ENCODE measurements at regions not wholly inside any gene's neighbourhood (a gene's known extent, or its start where the extent isn't known, plus 50 kb on each side); places are given as distances from the start of the nearest gene placed in this dataset.
"Not testable (repeated sequence)": the region's sequence is repeated elsewhere in the genome, so short reads cannot be mapped to it uniquely, and the experiment has no call there.

- POLR2A ChIA-PET, result no interaction called here
Measured at GRCh38 chr14:27278341-27278740, 680.5 kb upstream of the NOVA1 start.

GRCh38 chr14:27305441-27305945, 707.7 kb upstream of the NOVA1 start:
- POLR2A ChIA-PET, result no interaction called here
- Mint-ChIP-seq H3K4me1 (no peaks in the 10 kb centered on the region), H3K9me3 (peaks cover 4% of the 10 kb centered on the region), H3K4me3 (no peak overlapping the region), H3K27me3 (no peaks in the 10 kb centered on the region), H3K36me3 (no peaks in the 10 kb centered on the region), H3K27ac (no peak overlapping the region)
- DNase-seq (no peak), ATAC-seq (ENCODE audit: low read depth) (no peak)

More at GRCh38 chr14:27278341-27278740, 680.5 kb upstream of the NOVA1 start:
- H3K4me3 Mint-ChIP-seq, result no peak overlapping the region
- H3K27me3 Mint-ChIP-seq, result no peaks in the 10 kb centered on the region
- H3K36me3 Mint-ChIP-seq, result no peaks in the 10 kb centered on the region
- DNase-seq (no peak), ATAC-seq (ENCODE audit: low read depth) (no peak)
- H3K27ac Mint-ChIP-seq, result no peak overlapping the region
- no peaks in the 10 kb centered on the region for H3K4me1 Mint-ChIP-seq
- H3K9me3 Mint-ChIP-seq, result peaks cover 10% of the 10 kb centered on the region

- H3K4me3 Mint-ChIP-seq; H3K4me1 Mint-ChIP-seq; ATAC-seq (ENCODE audit: low read depth); DNase-seq; POLR2A ChIA-PET; H3K27me3 Mint-ChIP-seq; H3K27ac Mint-ChIP-seq; H3K9me3 Mint-ChIP-seq; H3K36me3 Mint-ChIP-seq: not testable (repeated sequence)
Measured at GRCh38 chr14:27312730-27313129, 714.9 kb upstream of the NOVA1 start.

GRCh38 chr14:27314231-27314630, 716.4 kb upstream of the NOVA1 start:
- Mint-ChIP-seq H3K4me1 (no peaks in the 10 kb centered on the region), H3K27me3 (no peaks in the 10 kb centered on the region), H3K27ac (no peak overlapping the region), H3K4me3 (no peak overlapping the region), H3K9me3 (peaks cover 7% of the 10 kb centered on the region), H3K36me3 (no peaks in the 10 kb centered on the region)
- DNase-seq, result no peak
- no peak for ATAC-seq (ENCODE audit: low read depth)
- POLR2A ChIA-PET, result no interaction called here

GRCh38 chr14:27315477-27315876, 717.6 kb upstream of the NOVA1 start:
- H3K4me3 Mint-ChIP-seq, result no peak overlapping the region
- peaks cover 5% of the 10 kb centered on the region for H3K9me3 Mint-ChIP-seq
- ATAC-seq (ENCODE audit: low read depth), result no peak
- POLR2A ChIA-PET, result no interaction called here
- no peak overlapping the region for H3K27ac Mint-ChIP-seq
- no peaks in the 10 kb centered on the region for H3K27me3 Mint-ChIP-seq
- no peak for DNase-seq
- H3K4me1 Mint-ChIP-seq, result no peaks in the 10 kb centered on the region
- no peaks in the 10 kb centered on the region for H3K36me3 Mint-ChIP-seq

- Mint-ChIP-seq H3K4me1 (no peaks in the 10 kb centered on the region), H3K9me3 (peaks cover 4% of the 10 kb centered on the region), H3K27ac (no peak overlapping the region), H3K36me3 (no peaks in the 10 kb centered on the region), H3K27me3 (no peaks in the 10 kb centered on the region), H3K4me3 (no peak overlapping the region)
- DNase-seq, result no peak
- POLR2A ChIA-PET, result no interaction called here
- ATAC-seq (ENCODE audit: low read depth), result no peak
Measured at GRCh38 chr14:27315947-27316346, 718.1 kb upstream of the NOVA1 start.

GRCh38 chr14:27318774-27319420, 721.1 kb upstream of the NOVA1 start:
- DNase-seq (no peak), ATAC-seq (ENCODE audit: low read depth) (no peak)
- Mint-ChIP-seq H3K27me3 (no peaks in the 10 kb centered on the region), H3K9me3 (peaks cover 7% of the 10 kb centered on the region), H3K4me3 (no peak overlapping the region), H3K4me1 (no peaks in the 10 kb centered on the region), H3K36me3 (no peaks in the 10 kb centered on the region), H3K27ac (no peak overlapping the region)
- POLR2A ChIA-PET, result no interaction called here

- ATAC-seq (ENCODE audit: low read depth), result no peak
- DNase-seq, result no peak
- POLR2A ChIA-PET, result no interaction called here
- H3K4me1 Mint-ChIP-seq, result no peaks in the 10 kb centered on the region
- no peaks in the 10 kb centered on the region for H3K27me3 Mint-ChIP-seq
- no peak overlapping the region for H3K27ac Mint-ChIP-seq
- no peaks in the 10 kb centered on the region for H3K36me3 Mint-ChIP-seq
- peaks cover 6% of the 10 kb centered on the region for H3K9me3 Mint-ChIP-seq
- H3K4me3 Mint-ChIP-seq, result no peak overlapping the region
Measured at GRCh38 chr14:27320261-27320660, 722.4 kb upstream of the NOVA1 start.

- no peaks in the 10 kb centered on the region for H3K27me3 Mint-ChIP-seq
- ATAC-seq (ENCODE audit: low read depth), result no peak
- no peaks in the 10 kb centered on the region for H3K4me1 Mint-ChIP-seq
- no peaks in the 10 kb centered on the region for H3K36me3 Mint-ChIP-seq
- no peak for DNase-seq
- peaks cover 9% of the 10 kb centered on the region for H3K9me3 Mint-ChIP-seq
- POLR2A ChIA-PET, result no interaction called here
- no peak overlapping the region for H3K27ac Mint-ChIP-seq
- H3K4me3 Mint-ChIP-seq, result no peak overlapping the region
Measured at GRCh38 chr14:27327095-27327494, 729.3 kb upstream of the NOVA1 start.

- Mint-ChIP-seq H3K27ac (no peak overlapping the region), H3K4me3 (no peak overlapping the region), H3K36me3 (no peaks in the 10 kb centered on the region), H3K27me3 (no peaks in the 10 kb centered on the region), H3K4me1 (no peaks in the 10 kb centered on the region), H3K9me3 (peaks cover 23% of the 10 kb centered on the region)
- DNase-seq (no peak), ATAC-seq (ENCODE audit: low read depth) (no peak)
- POLR2A ChIA-PET, result no interaction called here
Measured at GRCh38 chr14:27338012-27338411, 740.2 kb upstream of the NOVA1 start.

GRCh38 chr14:27363036-27363435, 765.2 kb upstream of the NOVA1 start:
- H3K27me3 Mint-ChIP-seq, H3K36me3 Mint-ChIP-seq: not testable (repeated sequence)

GRCh38 chr14:27366596-27366995, 768.8 kb upstream of the NOVA1 start:
- POLR2A ChIA-PET, result no interaction called here
- Mint-ChIP-seq H3K27ac (no peak overlapping the region), H3K4me3 (no peak overlapping the region), H3K9me3 (no peaks in the 10 kb centered on the region), H3K27me3 (no peaks in the 10 kb centered on the region), H3K36me3 (no peaks in the 10 kb centered on the region), H3K4me1 (no peaks in the 10 kb centered on the region)
- no peak for DNase-seq
- ATAC-seq (ENCODE audit: low read depth), result no peak

More at GRCh38 chr14:27363036-27363435, 765.2 kb upstream of the NOVA1 start:
- H3K4me1 Mint-ChIP-seq; DNase-seq; ATAC-seq (ENCODE audit: low read depth); H3K9me3 Mint-ChIP-seq; POLR2A ChIA-PET; H3K4me3 Mint-ChIP-seq; H3K27ac Mint-ChIP-seq: not testable (repeated sequence)

GRCh38 chr14:27367345-27367744, 769.5 kb upstream of the NOVA1 start:
- ATAC-seq (ENCODE audit: low read depth) (no peak), DNase-seq (no peak)
- Mint-ChIP-seq H3K27me3 (no peaks in the 10 kb centered on the region), H3K36me3 (no peaks in the 10 kb centered on the region), H3K27ac (no peak overlapping the region), H3K4me1 (no peaks in the 10 kb centered on the region), H3K4me3 (no peak overlapping the region), H3K9me3 (no peaks in the 10 kb centered on the region)
- POLR2A ChIA-PET, result no interaction called here

- no peaks in the 10 kb centered on the region for H3K4me1 Mint-ChIP-seq
- ATAC-seq (ENCODE audit: low read depth), result no peak
- POLR2A ChIA-PET, result no interaction called here
- H3K9me3 Mint-ChIP-seq, result no peaks in the 10 kb centered on the region
- no peaks in the 10 kb centered on the region for H3K36me3 Mint-ChIP-seq
- H3K27ac Mint-ChIP-seq, result no peak overlapping the region
- no peaks in the 10 kb centered on the region for H3K27me3 Mint-ChIP-seq
- no peak overlapping the region for H3K4me3 Mint-ChIP-seq
- DNase-seq, result no peak
Measured at GRCh38 chr14:27370074-27370473, 772.2 kb upstream of the NOVA1 start.

- H3K27ac Mint-ChIP-seq, result no peak overlapping the region
- peaks cover 1% of the 10 kb centered on the region for H3K9me3 Mint-ChIP-seq
- POLR2A ChIA-PET, result no interaction called here
- DNase-seq, result no peak
- H3K27me3 Mint-ChIP-seq, result no peaks in the 10 kb centered on the region
- no peak overlapping the region for H3K4me3 Mint-ChIP-seq
- no peak for ATAC-seq (ENCODE audit: low read depth)
- no peaks in the 10 kb centered on the region for H3K36me3 Mint-ChIP-seq
- no peaks in the 10 kb centered on the region for H3K4me1 Mint-ChIP-seq
Measured at GRCh38 chr14:27370775-27371174, 772.9 kb upstream of the NOVA1 start.
